Transverse colon (tissue), 4 donors: ENCODE measurements at regions not wholly inside any gene's neighbourhood (a gene's known extent, or its start where the extent isn't known, plus 50 kb on each side); places are given as distances from the start of the nearest gene placed in this dataset.

ENCODE experiments used
- DNase-seq: peaks from one replicate; pipeline ENCODE4 v3.0.0-alpha.2; 2019
- H3K27ac ChIP-seq, 4 donors: fragments of 200-600 bp; sonication (generic); 2 replicates each; pipeline ENCODE4 v1.5.1; 2016 to 2018; ENCODE audit warnings: inconsistent platforms in 4 of 4
- H3K27me3 ChIP-seq: fragments of 200-600 bp; sonication (generic); 2 replicates; pipeline ENCODE4 v1.5.1; 2017; ENCODE audit warnings: inconsistent platforms
- H3K36me3 ChIP-seq, 4 donors: fragments of 200-600 bp; sonication (generic); 2 replicates each; pipeline ENCODE4 v1.5.1; 2017 to 2019; ENCODE audit warnings: inconsistent platforms in 4 of 4
- H3K4me1 ChIP-seq, 4 donors: fragments of 200-600 bp; sonication (generic); 2 replicates each; pipeline ENCODE4 v1.5.1; 2017 to 2020; ENCODE audit warnings: inconsistent platforms in 4 of 4
- H3K4me3 ChIP-seq, 4 donors: fragments of 200-600 bp; sonication (generic); 1 replicate in 1 of 4; 2 replicates in 3 of 4; pipeline versions ENCODE4 v1.5.1 to v1.6.1; 2017 to 2019; ENCODE audit warnings: inconsistent platforms in 4 of 4
- H3K9me3 ChIP-seq, 2 donors: fragments of 200-600 bp; sonication (generic); 2 replicates each; pipeline ENCODE4 v1.5.1; 2017 to 2019; ENCODE audit warnings: inconsistent platforms in 2 of 2
- EP300 ChIP-seq: sonication (generic); formaldehyde crosslinking; IDR thresholded peaks from one replicate; pipeline ENCODE4 v1.6.1; 2017; ENCODE audit warnings: antibody characterized with exemption, low read depth
- POLR2A ChIP-seq: fragments of 450-650 bp; IDR thresholded peaks from one replicate; pipeline ENCODE4 v1.6.1; 2016; ENCODE audit warnings: antibody characterized with exemption, mild to moderate bottlenecking, moderate library complexity
- POLR2AphosphoS5 ChIP-seq, 3 donors: sonication (generic); formaldehyde crosslinking; IDR thresholded peaks; one replicate each; pipeline ENCODE4 v1.6.1; 2016; ENCODE audit warnings: antibody characterized with exemption in 3 of 3
- WGBS, 2 donors: methylation state at CpG; one replicate each; pipeline ENCODE4 v1.1.5; 2018; ENCODE audit warnings: low coverage in 1 of 2; 5-methylcytosine and 5-hydroxymethylcytosine counted together
- in situ Hi-C, 4 donors: fragments of 200-750 bp; cut with MboI; loops; one replicate each; pipeline versions ENCODE4 v1.15.0 to v1.15.1; 2017; ENCODE audit warnings: low sequenced_read_pairs in 3 of 4, low pct_ligation_motif_present in 1 of 4, low pct_unique_long_range_greater_than_20kb in 1 of 4
- intact Hi-C: fragments of 100-400 bp; cut with DNase I; formaldehyde crosslinking; loops from one replicate; pipeline ENCODE4 v1.15.1; 2023; ENCODE audit warnings: low total_unique reads
- TF ChIP-seq, protein P1 (sequence below), 5 experiments: fragments of 200-600 bp in 3 of 5; fragments of 450-650 bp in 2 of 5; sonication (generic) in 3 of 5; IDR thresholded peaks; 1 replicate in 2 of 5; 2 replicates in 3 of 5; pipeline ENCODE4 v1.5.1; 2016 to 2017; ENCODE audit warnings: antibody characterized with exemption in 5 of 5, inconsistent platforms in 3 of 5, mild to moderate bottlenecking in 2 of 5, moderate library complexity in 1 of 5

DNA sequence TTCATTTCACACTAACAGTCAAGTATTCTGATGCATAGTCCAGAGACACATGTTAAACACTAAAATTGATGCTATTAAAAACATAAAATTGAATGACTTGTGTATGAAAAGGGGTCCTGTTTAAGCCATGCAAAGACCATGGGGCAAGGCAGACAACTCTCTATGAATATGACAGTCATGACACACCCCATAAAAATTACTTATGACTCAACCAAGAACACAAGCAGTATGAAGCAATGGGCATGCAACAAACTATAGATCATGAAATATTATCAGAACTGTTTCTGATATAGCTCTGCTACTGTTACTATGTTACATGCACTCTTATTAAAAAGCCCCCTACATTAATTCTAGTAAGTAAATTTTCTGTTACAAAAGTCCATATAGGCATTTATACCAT is 57.5 kb upstream of the ZCCHC13 start:
- Histone ChIP-seq H3K27ac (no peak overlapping the region), H3K9me3 (no peaks in the 10 kb centered on the region), H3K36me3 (no peaks in the 10 kb centered on the region), H3K4me3 (no peak overlapping the region), H3K4me1 (peaks cover 0 to 47% (median 24%) of the 10 kb centered on the region in 4 donors), H3K27me3 (no peaks in the 10 kb centered on the region)
- no peak for DNase-seq
- intact Hi-C loops (no loop called here), in situ Hi-C loops (no loop called here)
- no peak for TF ChIP-seq POLR2AphosphoS5 (IDR thresholded peaks at IDR 0.05)

- in situ Hi-C loops: no loop called here
- Histone ChIP-seq H3K9me3 (no peaks in the 10 kb centered on the region), H3K27me3 (no peaks in the 10 kb centered on the region), H3K4me3 (no peak overlapping the region), H3K27ac (peak overlapping the region; percentile 15 to 64 (median 52)), H3K4me1 (peaks cover 0 to 16% (median 7%) of the 10 kb centered on the region in 4 donors), H3K36me3 (no peaks in the 10 kb centered on the region)
- WGBS, 2 donors: 15 to 52% methylated on average over 5 to 8 of the region's 8 CpGs
- DNase-seq: no peak
- intact Hi-C loops: no loop called here
- TF ChIP-seq POLR2AphosphoS5 (IDR thresholded peaks at IDR 0.05) (no peak), POLR2A (no peak), EP300 (no peak)
- TF ChIP-seq, protein P1, sequence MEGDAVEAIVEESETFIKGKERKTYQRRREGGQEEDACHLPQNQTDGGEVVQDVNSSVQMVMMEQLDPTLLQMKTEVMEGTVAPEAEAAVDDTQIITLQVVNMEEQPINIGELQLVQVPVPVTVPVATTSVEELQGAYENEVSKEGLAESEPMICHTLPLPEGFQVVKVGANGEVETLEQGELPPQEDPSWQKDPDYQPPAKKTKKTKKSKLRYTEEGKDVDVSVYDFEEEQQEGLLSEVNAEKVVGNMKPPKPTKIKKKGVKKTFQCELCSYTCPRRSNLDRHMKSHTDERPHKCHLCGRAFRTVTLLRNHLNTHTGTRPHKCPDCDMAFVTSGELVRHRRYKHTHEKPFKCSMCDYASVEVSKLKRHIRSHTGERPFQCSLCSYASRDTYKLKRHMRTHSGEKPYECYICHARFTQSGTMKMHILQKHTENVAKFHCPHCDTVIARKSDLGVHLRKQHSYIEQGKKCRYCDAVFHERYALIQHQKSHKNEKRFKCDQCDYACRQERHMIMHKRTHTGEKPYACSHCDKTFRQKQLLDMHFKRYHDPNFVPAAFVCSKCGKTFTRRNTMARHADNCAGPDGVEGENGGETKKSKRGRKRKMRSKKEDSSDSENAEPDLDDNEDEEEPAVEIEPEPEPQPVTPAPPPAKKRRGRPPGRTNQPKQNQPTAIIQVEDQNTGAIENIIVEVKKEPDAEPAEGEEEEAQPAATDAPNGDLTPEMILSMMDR (IDR thresholded peaks at IDR 0.05): no peak
Measured at GRCh38 chrX:74242484-74243138, 61.4 kb upstream of the ZCCHC13 start.

DNA sequence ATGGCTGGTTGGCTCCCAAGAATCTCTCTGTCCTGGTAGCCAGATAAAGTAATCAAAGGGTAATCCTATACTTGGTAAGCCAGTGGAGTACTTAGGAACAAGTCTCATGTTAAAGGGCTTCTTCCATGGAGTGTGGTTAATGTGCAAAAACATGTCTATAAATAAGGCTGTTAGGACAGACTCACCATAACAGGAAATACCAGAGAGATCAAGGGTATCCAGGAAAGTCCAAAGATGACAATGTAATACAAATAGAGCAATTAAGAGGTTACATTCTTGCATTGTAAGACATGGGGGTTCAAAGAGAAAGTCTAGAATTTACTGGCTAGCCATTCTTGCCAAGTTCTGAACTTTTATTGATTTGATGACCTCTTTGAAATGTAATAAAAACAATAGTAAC is 61.9 kb upstream of the ZCCHC13 start:
- H3K9me3 ChIP-seq: no peaks in the 10 kb centered on the region
- H3K36me3 ChIP-seq: no peaks in the 10 kb centered on the region
- no peak for DNase-seq
- H3K4me3 ChIP-seq: no peak overlapping the region
- TF ChIP-seq POLR2AphosphoS5 (IDR thresholded peaks at IDR 0.05): peak in 2 of 3 donors; percentile 24 to 44
- TF ChIP-seq, protein P1 (IDR thresholded peaks at IDR 0.05): no peak
- no peaks in the 10 kb centered on the region for H3K27me3 ChIP-seq
- peak overlapping the region in 3 of 4 donors; percentile 53 to 64 (median 64) for H3K27ac ChIP-seq
- H3K4me1 ChIP-seq: peaks cover 0 to 16% (median 7%) of the 10 kb centered on the region in 4 donors
- intact Hi-C loops (no loop called here), in situ Hi-C loops (no loop called here)

DNA sequence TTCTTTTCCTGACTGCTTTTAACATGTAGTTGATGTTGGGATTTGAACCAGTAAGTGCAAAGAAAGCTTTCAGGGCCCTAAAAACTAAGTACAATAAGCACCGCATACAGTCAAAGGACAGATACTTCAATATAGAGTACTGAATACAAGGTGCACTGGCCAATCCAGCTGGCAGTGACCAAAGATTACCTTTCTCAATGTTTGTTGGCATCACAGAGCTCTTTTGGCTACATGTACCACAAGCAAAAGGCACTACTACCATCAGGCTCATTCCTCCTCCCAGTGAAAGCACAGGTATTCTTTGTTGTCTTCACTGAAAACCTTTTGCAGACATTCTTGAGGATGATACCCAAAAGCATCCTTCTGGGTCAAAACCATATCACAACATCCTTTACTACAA is 65.2 kb upstream of the ZCCHC13 start:
- no peaks in the 10 kb centered on the region for H3K27me3 ChIP-seq
- H3K4me3 ChIP-seq: no peak overlapping the region
- 94 to 100% methylated on average over 1 of the region's 1 CpG for WGBS, 2 donors
- H3K4me1 ChIP-seq: peaks cover 0 to 16% (median 7%) of the 10 kb centered on the region in 4 donors
- TF ChIP-seq, protein P1 (IDR thresholded peaks at IDR 0.05): no peak
- no peak for TF ChIP-seq POLR2AphosphoS5 (IDR thresholded peaks at IDR 0.05)
- no peak for TF ChIP-seq POLR2A
- TF ChIP-seq EP300: no peak
- no peaks in the 10 kb centered on the region for H3K9me3 ChIP-seq
- no peaks in the 10 kb centered on the region for H3K36me3 ChIP-seq
- H3K27ac ChIP-seq: no peak overlapping the region
- in situ Hi-C loops (no loop called here), intact Hi-C loops (no loop called here)
- DNase-seq: no peak

GRCh38 chrX:74234818-74235217 is 69.2 kb upstream of the ZCCHC13 start:
- in situ Hi-C loops: no loop called here
- Histone ChIP-seq H3K36me3 (no peaks in the 10 kb centered on the region), H3K4me1 (no peaks in the 10 kb centered on the region), H3K27ac (no peak overlapping the region), H3K4me3 (no peak overlapping the region), H3K27me3 (no peaks in the 10 kb centered on the region), H3K9me3 (no peaks in the 10 kb centered on the region)
- DNase-seq: no peak
- WGBS, 2 donors: 51% methylated on average over 2 of the region's 2 CpGs; no CpG with 5 or more reads in 1 of the 2 donors
- no peak for TF ChIP-seq POLR2A
- TF ChIP-seq POLR2AphosphoS5 (IDR thresholded peaks at IDR 0.05): no peak
- no peak for TF ChIP-seq EP300
- TF ChIP-seq, protein P1 (IDR thresholded peaks at IDR 0.05): no peak
- intact Hi-C loops: no loop called here
